ENCODE measurements at regions not wholly inside any gene's neighbourhood (a gene's known extent, or its start where the extent isn't known, plus 50 kb on each side); places are given as distances from the start of the nearest gene placed in this dataset.

GRCh38 chr3:194069421-194070219, 66.3 kb upstream of the HES1 start:
- no CpG with 5 or more reads among the region's 12 CpGs for WGBS (ENCODE audit: extremely low coverage, insufficient read length, low lambda C conversion rate)
- no peak overlapping the region for H2BK12ac ChIP-seq (ENCODE audit: insufficient read length, low read depth, low read length)
- peaks cover 5 to 34% (median 17%) of the 10 kb centered on the region in 3 experiments; a peak in 4 of 7 replicates for H3K36me3 Mint-ChIP-seq (ENCODE audit: insufficient read depth in 1 of 3, low read depth in 3 of 3)
- H3T11ph ChIP-seq (ENCODE audit: low read length), result no peak overlapping the region
- H3K14ac ChIP-seq (ENCODE audit: insufficient read depth, low read length), result no peak overlapping the region
- no peak overlapping the region for H2AFZ ChIP-seq (ENCODE audit: low read length)
- H3K9me3 Mint-ChIP-seq, result peaks cover 26 to 29% of the 10 kb centered on the region in 2 experiments
- no peaks in the 10 kb centered on the region for H3K4me1 ChIP-seq (ENCODE audit: insufficient read depth, low read length)
- no peak for DNase-seq
- H2BK15ac ChIP-seq (ENCODE audit: low read depth, low read length), result no peak overlapping the region
- no peak overlapping the region; a peak in 1 of 7 replicates for H3K27ac Mint-ChIP-seq
- H2AK5ac ChIP-seq (ENCODE audit: insufficient read length, low read length), result no peak overlapping the region
- H4K8ac ChIP-seq (replicated peaks; ENCODE audit: insufficient read length, low read depth, low read length), result no peak overlapping the region
- no peak overlapping the region for H3K4ac ChIP-seq (ENCODE audit: low read depth, low read length)
- peaks cover 14 to 15% of the 10 kb centered on the region in 2 experiments for H3K4me1 Mint-ChIP-seq
- H3K79me2 ChIP-seq (ENCODE audit: insufficient read depth, low read length), result no peaks in the 10 kb centered on the region
- no peaks in the 10 kb centered on the region for H3K9me3 ChIP-seq (ENCODE audit: control insufficient read depth, low read depth, low read length)
- H3K56ac ChIP-seq (ENCODE audit: insufficient read length, low read depth, low read length), result no peak overlapping the region
- no peak overlapping the region for H4K91ac ChIP-seq (ENCODE audit: insufficient read length, low read depth, low read length)
- no peak overlapping the region for H3K4me2 ChIP-seq (ENCODE audit: insufficient read depth, insufficient read length, low read length)
- no peak overlapping the region for H3K27ac ChIP-seq (ENCODE audit: insufficient read length, low read depth, low read length)
- H3K79me1 ChIP-seq (ENCODE audit: insufficient read depth, low read depth, low read length, poor library complexity, severe bottlenecking), result no peaks in the 10 kb centered on the region
- H4K20me1 ChIP-seq (ENCODE audit: control insufficient read depth, insufficient read depth, insufficient read length), result peaks cover 3% of the 10 kb centered on the region
- H3K27me3 ChIP-seq (ENCODE audit: insufficient read depth, low read length), result peaks cover 4% of the 10 kb centered on the region; the same call in 1 of the 2 replicates
- H3K4me3 Mint-ChIP-seq, result peak overlapping the region in 1 of 2 experiments; percentile 27; a peak in 2 of 5 replicates
- no peak overlapping the region for H3K23ac ChIP-seq (ENCODE audit: insufficient read length, low read depth, low read length)
- H3K23me2 ChIP-seq (ENCODE audit: insufficient read length, low read depth, low read length, poor library complexity, severe bottlenecking), result no peaks in the 10 kb centered on the region
- H4K5ac ChIP-seq (ENCODE audit: insufficient read length, low read depth, low read length), result no peak overlapping the region
- TF ChIP-seq CTCF (conservative IDR thresholded peaks at IDR 0.05), result no peak
- no peak overlapping the region for H2BK20ac ChIP-seq (ENCODE audit: low read depth, low read length, poor library complexity, severe bottlenecking)
- no peak overlapping the region for H2BK120ac ChIP-seq (ENCODE audit: low read depth, low read length, poor library complexity, severe bottlenecking)
- peaks cover 62% of the 10 kb centered on the region for H3K27me3 Mint-ChIP-seq (ENCODE audit: low read depth)
- no peak overlapping the region for H2BK5ac ChIP-seq (ENCODE audit: insufficient read length, low read length)
- no peak overlapping the region for H3K9ac ChIP-seq (ENCODE audit: extremely low read depth, insufficient read length, low read length)
- no peak overlapping the region for H3K18ac ChIP-seq (ENCODE audit: insufficient read length, low read depth, low read length)

Measured in H9 (cell line).